Inferior parietal cortex (tissue), 1 donor: ENCODE measurements at regions not wholly inside any gene's neighbourhood (a gene's known extent, or its start where the extent isn't known, plus 50 kb on each side); places are given as distances from the start of the nearest gene placed in this dataset.
A peak's percentile ranks its signal among the peaks of the same experiment; 100 is the strongest.

Experiments used
- DNase-seq: peaks from one replicate; pipeline ENCODE4 v3.0.0-alpha.2; 2016; ENCODE audit errors: extremely low spot score

DNA sequence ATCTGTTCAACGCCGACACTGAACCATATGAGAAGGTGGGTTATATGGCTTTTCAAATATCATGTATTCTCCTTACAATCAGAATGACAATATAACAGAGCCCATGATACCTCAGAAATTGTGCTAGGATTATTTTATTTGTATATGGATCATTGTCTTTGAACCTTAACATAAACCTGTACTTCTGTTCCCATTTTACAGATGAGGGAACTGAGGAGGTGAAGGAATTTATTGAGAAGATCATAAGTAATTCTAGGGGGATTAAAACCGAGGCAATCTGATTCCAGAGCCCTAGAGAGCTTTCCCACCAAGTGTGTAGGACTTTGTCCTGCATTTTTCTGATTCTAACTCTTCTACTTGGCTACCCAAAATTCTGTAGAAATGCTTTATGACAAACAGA is 279.8 kb upstream of the FANCL start:
- no peak for DNase-seq

DNA sequence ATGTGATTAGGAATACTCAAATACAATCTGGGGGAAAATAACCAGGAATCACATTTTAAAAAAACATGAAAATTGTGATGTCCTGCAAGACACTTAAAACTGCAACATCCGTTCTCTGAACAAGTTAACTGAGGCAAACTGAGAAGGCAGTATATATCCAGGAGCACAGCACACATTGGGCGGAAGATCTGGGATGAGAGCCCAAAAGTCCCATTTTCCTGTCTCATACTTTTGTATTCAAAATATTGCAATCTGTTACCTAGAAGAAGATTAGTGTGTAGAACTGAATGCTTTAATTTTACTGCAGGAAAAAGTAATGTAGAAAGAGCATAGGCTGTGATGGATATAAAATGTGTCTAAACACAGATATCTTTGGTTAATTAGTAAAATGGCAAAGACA is 276.8 kb upstream of the FANCL start:
- DNase-seq: no peak

DNA sequence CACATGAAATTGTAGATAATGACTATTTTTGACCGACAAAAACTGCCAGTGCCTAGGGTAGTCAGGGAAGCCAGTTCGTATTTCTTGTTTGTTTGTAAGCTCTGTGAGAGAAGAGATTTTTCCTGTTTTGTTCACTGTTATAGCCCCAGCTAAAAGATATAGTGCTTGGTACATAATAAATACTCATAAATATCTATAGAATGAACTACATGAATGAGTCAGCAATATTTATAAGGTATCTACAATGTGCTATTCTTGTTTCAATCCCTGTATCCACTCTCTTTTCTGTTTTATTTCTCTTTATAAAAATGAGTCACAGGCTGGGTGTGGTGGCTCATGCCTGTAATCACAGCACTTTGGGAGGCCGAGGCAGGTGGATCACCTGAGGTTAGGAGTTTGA is 275.6 kb upstream of the FANCL start:
- no peak for DNase-seq

DNA sequence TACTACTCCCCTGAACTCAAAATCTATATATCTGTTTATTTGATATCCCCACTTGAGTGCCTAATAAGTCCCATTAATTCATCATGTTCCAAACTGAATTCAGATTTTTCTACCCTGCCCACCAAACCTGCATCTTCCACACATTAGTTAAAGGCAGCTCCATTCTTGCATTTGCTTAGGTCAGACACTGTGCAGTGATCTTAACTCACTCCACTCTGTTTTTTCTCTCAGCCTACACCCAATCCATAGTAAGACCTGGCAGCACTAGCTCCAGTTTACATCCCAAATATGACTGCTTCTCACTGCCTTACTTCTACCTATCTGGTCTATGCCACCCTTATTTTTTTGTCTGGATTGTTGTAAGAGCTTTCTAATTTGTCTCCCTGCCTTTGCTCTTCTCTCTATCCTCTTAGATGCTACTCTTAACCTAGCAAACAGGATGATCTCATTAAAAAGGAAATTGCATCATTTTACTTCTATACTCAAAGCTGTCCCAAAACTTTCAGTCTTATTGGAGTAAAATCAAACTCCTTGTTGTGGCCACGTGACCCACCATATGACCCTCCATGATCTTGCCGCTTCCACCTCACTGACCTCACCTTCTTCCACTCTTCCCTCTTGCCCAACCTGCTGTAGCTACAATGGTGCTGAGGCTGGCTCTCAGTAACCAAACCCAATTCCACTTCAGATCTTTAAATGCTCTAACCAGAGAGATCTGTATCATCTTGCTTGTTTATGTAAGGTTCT is 274.9 kb upstream of the FANCL start:
- no peak for DNase-seq

DNA sequence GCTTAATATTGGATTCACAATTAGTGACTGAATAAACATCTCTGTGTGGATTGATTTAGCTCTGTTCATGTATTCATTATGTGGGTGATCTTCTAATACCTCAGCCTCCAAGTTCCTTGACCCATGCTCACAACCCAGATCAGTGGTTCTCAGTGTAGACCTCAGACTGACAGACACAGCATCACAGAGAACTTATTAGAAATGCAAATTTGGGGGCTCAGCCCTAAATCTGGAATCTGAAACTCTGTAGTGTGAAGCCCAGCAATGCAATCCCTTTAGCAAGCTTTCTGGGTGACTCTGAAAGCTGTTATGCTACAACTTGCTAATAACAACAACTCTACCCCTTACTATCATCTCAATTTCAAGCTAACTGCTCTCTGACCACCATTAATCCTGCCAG is 273.1 kb upstream of the FANCL start:
- DNase-seq: no peak

DNA sequence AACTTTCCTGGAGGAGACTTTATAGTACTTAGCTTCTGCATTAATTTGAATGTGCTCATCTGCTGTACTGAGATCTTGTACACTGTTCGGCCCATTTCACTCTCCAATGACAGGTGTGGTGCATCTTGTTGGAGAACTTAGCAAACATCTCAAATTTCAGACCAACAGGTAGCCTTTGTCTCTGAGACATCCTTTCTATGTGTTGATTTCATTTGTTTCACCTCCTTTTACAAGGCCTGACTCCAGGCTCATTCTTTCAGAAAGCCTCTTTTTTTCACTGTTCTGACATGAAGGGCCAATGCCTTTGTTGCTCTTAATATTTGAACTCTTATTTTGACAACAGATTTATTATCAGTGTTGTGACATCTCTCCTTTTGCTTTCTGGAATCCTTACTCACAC is 271.8 kb upstream of the FANCL start:
- DNase-seq: no peak

DNA sequence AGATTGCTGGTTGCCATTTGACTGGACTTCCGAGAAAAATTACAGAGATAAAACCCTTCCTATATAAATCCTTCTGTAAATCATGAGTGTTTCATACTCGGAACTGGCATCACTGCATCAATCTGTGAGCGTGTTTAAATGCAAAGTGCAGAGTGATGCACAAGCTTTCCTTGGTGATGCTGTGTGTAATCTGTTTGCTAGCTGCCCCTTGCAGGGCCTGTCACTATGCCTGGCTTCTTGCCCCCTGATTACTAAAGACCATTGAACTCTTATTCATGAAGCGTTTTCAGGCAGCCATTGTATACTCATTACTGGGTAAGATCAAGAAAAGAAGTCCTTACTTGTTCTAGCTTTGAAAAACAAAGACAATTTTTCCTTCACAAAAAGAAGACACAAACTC is 266.9 kb upstream of the FANCL start:
- DNase-seq: no peak

DNA sequence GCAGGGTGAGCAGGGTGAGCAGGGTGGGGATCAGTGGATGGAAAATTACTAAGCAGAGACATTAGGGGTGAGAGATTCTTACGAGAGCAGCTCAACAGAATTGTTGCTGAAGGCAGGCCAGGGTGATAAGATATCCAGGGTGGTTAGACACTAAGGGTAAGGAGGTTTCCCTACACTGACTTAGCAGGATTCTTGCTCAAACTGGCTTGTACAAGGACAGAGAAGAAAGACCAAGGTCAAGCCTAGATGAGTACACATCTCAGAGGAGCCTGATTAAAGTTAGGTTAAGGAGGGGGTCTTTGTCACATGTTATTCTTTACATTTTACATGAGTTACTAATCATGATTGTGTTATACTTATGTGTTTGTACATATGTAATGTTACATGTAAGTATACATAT is 262.8 kb upstream of the FANCL start:
- DNase-seq: no peak

DNA sequence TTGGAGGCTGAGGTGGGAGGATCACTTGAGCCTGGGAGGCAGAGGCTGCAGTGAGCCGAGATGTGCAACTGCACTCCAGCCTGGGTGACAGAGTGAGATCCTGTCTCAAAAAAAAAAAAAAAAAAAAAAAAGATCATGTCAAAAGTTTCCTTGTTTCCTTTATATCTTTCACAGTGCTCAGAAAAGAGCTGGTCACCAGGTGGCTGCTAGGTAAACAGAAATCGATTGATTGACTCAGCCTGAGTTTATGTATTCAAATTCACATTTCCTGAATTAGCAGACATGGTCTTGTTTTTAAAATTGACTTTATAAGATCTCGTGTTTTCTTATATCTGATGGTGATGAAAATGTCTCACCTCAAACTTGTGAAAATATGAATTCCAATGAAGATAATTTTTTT is 261.8 kb upstream of the FANCL start:
- no peak for DNase-seq

DNA sequence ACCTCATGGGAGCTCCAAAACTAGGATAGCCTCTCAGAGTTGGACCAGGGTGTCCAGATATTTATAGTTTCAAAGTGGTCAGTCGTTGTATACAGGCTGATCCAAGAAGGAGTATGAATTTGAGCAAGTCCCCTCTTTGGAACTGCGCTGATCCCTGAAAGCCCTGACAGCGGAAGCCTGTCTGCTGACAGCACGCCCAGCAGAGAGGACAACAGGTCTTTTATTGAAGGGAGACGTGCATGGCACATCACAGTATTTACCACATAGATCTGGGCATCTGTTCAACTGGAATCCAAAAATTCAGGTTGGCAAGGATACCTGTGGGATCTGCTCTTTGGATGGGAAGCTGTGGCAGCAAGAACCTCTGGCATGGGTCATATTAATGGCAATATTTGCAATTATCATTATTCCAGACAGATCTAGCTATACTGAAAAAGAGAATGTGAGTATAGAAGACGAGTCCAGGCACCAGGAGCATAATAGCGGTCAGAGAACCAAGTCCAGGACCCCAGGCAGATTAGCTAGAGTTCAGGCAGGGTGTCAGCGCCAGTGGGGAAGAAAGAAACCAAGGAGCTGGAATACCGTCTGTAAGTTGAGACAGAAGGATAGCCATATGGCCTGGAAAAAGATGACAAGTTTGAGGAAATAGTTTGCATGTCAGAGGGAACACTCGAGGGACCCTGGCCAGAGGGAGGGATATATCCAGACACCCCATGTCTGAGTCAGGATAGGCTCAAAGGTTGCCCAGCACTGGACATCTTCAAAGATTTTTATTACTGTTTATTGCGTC is 260.4 kb upstream of the FANCL start:
- no peak for DNase-seq

DNA sequence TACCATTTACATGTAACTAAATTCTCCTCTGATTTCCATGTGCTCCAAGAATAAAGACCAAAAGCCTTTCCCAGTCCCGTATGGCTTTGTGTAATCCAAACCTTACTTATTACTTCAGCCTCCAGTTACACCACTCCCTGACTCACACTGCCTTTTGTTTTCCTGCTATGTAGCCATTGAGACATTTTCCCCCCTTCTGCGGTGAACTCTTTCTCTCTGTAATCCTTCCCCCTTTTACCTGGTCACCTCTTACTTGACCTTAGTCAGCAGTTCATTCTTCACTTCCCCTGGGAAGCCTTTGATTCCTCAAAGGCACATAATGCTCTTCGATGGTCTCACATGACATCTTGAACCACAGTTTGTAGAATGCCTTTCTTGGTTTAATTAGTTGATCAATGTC is 256.0 kb upstream of the FANCL start:
- no peak for DNase-seq

DNA sequence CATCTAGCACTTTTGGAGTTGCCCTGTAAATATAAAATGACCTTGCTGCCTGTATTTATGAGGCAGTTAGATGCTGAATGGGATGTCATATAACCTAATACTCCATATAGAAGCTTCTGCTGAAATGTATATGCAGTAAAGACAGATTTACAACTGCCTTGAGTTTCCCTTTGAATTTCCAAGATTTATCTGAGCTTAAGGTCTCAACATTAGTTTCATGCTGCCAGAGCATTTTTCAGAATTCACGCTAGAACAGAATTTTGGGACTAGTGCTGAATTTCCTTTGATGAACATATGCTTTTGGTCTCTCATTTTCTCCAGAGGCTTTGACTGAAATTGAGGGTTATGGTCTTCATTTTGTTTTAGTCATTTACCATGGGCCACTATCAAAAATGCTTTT is 254.7 kb upstream of the FANCL start:
- no peak for DNase-seq

DNA sequence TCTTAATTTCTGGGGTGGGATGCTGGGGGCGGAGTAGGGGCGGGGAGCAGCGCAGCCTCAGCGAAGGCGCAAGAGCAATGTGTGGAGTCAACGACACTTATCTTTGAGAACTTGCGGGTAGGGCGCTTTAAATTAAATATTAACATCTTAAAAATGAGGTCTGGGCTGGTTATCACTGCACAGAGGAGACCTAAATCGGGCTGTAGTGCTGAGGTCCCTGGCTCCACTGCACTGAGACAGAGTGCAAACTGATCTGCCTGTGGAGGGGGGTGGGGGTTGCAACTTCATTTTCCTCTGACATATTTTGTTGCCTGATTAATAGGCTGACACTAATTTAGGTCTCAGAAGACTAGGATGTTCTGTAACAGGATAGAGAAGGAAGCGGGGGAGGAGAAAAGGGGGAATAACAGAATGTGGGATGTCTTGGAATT is 253.0 kb upstream of the FANCL start:
- DNase-seq: no peak

DNA sequence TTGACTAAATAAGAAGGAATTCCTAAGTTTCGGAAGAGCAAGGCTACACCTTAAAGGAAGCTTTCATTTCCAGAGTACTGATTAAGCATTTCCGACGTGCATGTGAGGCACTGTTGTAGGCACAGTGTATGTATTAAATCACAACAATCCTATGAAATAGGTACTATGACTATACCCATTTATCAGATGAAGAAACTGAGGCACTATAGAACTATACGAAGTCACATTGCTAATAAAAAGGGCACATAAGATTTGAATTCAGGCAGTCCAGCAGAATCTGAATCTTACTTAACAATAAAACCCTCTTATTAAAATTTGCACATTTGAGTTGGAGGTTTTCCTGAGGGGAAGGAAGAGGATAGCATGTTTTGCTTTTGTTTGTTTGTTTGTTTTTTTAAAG is 243.5 kb upstream of the FANCL start:
- DNase-seq: no peak

DNA sequence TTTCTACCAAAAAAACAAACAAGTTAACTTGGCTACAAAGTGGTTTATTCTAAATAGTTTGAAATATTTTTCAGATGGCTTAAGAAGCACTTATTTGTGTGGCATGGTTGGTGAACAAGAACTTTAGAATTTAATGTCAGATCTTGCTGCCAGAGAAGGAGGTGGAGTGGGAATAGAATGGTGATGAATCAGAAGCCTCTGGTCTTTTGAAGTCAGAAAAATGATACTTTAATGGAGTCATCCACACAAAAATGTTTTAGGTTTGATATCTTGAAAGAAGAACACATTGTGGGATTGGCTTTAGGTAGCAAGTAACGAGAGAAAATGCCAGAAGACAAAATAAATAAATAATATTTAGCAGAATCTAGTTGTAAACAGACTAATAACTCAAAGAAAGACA is 243.1 kb upstream of the FANCL start:
- no peak for DNase-seq

DNA sequence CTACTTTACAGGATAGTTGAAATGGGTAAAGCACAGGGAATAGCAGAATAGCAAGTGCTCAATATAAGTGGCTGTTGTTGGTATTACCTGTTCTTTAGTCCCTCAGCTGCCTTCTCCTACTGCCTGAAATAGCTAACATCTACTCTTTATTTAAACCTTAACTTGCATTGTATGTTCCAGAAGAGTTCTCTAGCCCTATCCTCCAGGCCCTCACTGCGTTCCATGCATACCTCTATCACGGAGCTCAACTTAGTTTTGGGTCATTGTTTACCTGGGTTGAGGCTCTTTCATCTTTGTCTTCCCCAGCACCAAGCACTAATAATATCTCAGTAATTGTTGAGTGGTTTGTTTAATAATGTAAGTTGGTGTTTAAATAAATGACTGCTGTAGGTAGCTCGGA is 242.2 kb upstream of the FANCL start:
- no peak for DNase-seq

DNA sequence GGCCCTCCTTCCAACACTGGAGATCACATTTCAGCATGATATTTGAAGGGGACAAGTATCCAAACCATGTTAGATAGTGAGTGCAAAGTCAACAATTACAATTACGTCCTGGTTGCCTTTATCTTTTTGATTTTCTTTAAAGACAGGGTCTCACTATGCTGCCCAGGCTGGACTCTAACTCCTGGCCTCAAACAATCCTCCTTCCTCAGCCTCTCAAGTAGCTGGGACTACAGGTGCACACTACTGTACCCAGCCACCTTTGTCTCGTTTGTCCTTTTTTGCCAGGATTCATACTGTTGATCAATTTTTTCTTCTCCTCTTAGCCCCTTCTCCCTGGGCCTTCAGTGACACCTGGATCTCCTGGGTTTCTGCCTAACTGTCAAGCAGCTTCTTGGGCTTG is 240.5 kb upstream of the FANCL start:
- DNase-seq: no peak

DNA sequence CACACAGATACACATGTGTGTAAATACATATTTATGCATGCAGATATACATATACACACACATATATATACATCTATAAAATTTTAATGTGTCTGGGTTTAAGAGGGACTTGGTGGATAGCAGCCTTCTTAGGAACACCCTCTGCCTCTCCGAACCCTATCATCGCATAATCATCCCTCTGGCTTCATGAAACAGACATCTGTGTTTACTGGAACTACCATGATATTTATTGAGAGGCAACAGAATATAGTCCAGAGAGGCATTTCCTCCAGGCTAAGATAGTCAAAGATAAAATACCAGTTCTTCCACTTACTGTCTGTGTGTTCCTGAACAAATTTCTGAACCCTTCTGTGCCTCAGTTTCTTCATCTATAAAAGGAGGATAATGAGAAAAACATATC is 239.0 kb upstream of the FANCL start:
- DNase-seq: no peak

DNA sequence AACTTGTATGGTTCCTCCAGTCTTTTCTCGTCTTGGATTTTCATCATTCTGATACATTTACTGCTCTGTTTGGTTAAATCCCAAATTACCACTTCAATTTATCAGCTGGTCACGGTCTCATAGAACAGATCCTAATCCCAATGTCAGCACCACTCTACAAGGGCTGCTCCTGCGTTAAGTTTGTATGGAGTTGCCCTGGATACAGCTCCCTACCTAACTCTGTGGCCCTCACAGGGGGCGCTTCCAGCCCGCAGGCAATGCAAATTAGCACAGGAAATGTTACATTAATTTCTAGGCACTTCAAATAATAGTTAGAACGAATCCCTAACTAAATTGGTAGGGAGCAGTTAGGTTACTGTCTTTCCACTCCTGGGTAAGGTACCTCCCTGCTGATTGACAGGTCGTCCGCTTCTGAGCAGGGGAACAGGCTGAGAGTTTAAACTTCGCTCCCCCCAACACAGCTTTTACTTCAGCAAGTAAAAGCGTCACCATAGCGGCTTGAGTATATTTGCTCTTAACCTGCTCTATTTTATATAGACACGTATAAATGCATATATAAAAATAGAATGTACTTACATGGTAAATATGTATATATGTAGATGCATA is 238.5 kb upstream of the FANCL start:
- DNase-seq: no peak

DNA sequence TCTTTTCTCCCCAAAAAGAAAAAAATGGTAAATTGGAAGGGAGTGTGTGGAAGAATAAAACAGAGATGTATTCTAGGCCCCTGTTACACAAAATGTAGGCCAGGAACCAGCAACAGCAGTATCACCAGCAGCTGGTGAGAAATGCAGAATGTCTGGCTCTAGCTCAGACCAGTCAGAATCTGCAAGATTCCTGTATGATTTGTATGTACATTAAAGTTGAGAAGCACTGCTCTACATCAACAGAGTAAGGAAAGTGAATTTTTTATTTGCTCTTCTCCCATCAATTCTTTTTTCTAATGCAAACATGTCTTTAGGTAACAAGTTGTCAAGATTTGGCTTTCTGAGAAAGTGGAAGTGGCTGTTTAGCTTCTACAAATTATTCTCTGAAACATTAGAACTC is 235.4 kb upstream of the FANCL start:
- DNase-seq: peak; percentile 43

DNA sequence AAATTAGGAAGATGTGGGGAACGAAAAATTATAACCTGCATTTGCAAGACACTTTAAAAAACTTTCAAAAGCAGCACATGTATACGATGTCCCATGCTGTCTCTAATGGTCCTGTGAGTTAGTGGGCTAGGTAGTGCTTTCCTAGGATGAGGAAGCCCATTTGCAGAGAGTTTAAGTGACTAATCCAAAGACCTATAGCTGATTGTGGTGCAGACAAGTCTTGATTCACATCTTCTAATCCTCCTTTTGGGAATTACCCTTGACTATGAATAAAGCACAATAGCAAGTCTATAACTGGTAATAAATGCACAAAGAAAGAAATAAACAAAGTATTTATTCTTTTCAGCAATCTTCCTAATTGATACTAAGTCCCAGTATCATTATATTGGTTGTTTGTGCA is 234.6 kb upstream of the FANCL start:
- no peak for DNase-seq

DNA sequence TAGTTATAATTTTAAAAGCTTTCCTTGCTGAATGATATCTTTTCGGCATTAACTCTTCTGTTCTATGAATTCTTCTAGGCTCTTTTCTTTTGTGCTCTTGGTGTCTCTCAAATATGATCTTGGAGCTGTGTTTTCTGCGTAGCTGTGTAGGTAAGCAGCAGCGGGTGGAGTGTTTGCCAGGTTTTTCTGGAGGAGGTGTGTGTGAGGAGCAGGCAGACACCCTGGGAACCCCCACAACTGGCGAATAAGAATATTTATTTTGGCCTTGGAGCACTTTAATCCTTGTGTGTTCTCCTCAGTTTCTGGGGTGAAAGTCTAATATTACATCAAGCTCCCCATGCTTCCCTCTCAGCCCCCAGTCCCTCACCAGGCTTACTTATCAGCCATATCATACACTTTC is 232.0 kb upstream of the FANCL start:
- no peak for DNase-seq

DNA sequence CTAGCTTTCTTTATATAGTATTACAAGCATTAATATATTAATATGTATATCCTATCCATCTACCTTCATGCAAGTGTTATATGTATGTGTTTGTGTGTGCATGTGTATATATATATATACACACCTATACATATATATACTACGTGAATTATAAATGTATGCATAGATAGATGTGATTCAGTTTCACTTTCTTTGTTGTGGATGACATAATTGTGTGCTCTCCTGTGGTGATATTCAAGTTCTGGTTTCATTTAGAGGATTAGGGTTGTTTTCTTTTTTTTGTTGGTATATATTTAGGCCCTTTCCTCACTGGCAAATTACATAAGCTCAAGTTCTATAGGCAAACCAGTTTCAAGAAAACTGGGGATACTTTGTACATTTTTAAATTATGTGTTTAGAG is 225.7 kb upstream of the FANCL start:
- DNase-seq: no peak
